Memory B cell (primary cell): ENCODE measurements at regions not wholly inside any gene's neighbourhood (a gene's known extent, or its start where the extent isn't known, plus 50 kb on each side); places are given as distances from the start of the nearest gene placed in this dataset.

Experiments used
- ATAC-seq: fragments of 150-1000 bp; cut with Tn5 transposase; 2 replicates; pipeline ENCODE4 v1.10.0; 2021; ENCODE audit warnings: low read depth, mild to moderate bottlenecking, moderate library complexity
- DNase-seq, 2 donors: peaks; one replicate each; pipeline ENCODE4 v3.0.0; 2022; ENCODE audit warnings: low spot score in 2 of 2
- H3K27ac Mint-ChIP-seq: one replicate; pipeline ENCODE4 v1.8.0; 2022; ENCODE audit warnings: mild to moderate bottlenecking, moderate library complexity, mixed read lengths
- H3K27me3 Mint-ChIP-seq: one replicate; pipeline ENCODE4 v1.8.0; 2022; ENCODE audit warnings: mixed read lengths
- H3K36me3 Mint-ChIP-seq: one replicate; pipeline ENCODE4 v1.8.0; 2022; ENCODE audit warnings: mild to moderate bottlenecking, mixed read lengths
- H3K4me1 Mint-ChIP-seq: one replicate; pipeline ENCODE4 v1.8.0; 2022; ENCODE audit warnings: mixed read lengths
- H3K4me3 Mint-ChIP-seq: one replicate; pipeline ENCODE4 v1.8.0; 2022; ENCODE audit warnings: mild to moderate bottlenecking, moderate library complexity, mixed read lengths
- H3K9me3 Mint-ChIP-seq: one replicate; pipeline ENCODE4 v1.8.0; 2022; ENCODE audit warnings: mixed read lengths

- Mint-ChIP-seq H3K27ac (no peak overlapping the region), H3K9me3 (no peaks in the 10 kb centered on the region), H3K36me3 (no peaks in the 10 kb centered on the region), H3K4me1 (no peaks in the 10 kb centered on the region), H3K4me3 (no peak overlapping the region), H3K27me3 (peaks cover 3% of the 10 kb centered on the region)
- ATAC-seq (no peak), DNase-seq (no peak)
These were observed 195.0 kb upstream of the FOXD3 start for GRCh38 chr1:63127376-63127775.

DNA sequence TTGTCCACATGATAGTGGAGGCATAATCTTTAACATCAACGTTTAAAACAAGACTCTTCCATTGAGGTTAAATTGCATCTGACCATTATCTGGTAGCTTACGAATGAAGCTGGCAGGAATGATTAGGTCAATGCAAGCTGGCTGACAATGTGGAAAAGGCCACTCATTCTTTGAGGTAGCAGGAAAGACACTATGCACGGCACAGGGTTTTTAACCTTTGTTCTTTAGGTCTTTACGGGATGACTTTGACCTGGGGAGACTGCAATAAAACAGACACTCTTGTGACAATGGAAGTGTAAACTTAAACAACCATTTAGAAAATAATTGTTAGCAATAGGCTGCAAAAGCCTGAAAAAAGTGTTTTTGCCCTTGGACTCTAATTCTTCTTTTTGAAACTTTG lies 193.8 kb upstream of the FOXD3 start:
- H3K4me3 Mint-ChIP-seq: no peak overlapping the region
- DNase-seq (no peak), ATAC-seq (no peak)
- peaks cover 4% of the 10 kb centered on the region for H3K27me3 Mint-ChIP-seq
- H3K36me3 Mint-ChIP-seq: no peaks in the 10 kb centered on the region
- no peaks in the 10 kb centered on the region for H3K9me3 Mint-ChIP-seq
- H3K4me1 Mint-ChIP-seq: no peaks in the 10 kb centered on the region
- H3K27ac Mint-ChIP-seq: no peak overlapping the region

DNA sequence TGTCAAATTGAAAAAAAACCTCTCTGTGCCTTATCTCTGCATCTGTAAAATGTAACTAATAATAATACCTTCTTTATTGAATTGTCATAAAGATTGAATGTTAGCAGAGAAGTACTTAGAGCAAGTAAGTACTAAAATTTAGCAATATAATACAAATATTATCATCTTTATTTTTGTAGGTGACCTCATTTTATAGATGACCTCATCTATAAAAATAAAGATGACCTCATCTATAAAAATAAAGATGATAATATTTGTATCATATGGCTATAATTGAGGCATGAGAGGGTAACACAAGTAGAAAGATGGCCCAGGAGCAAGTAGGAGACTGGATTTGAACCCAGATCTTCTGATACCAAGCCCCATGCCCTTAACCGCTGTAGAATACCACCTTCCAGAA lies 193.2 kb upstream of the FOXD3 start:
- no peak for ATAC-seq

DNA sequence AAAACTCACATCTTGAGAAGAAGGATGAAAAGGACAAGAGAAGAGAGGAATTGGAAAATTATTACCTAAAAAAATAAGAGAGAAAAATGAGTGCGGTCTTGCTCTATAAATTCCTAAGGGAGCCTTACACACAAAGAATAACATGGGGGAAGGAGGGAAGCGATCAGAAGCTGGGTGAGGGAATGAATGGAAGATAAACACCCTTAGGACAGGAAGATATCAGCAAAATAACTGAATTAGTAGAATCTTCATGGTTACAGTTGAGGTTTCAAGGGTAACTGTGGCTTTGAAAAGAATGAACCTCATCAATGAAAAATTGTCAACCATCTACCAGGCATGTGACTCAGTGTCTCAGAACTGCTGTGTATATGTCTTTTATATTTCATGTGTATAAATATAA lies 192.5 kb upstream of the FOXD3 start:
- no peaks in the 10 kb centered on the region for H3K36me3 Mint-ChIP-seq
- no peak overlapping the region for H3K27ac Mint-ChIP-seq
- H3K9me3 Mint-ChIP-seq: no peaks in the 10 kb centered on the region
- DNase-seq (no peak), ATAC-seq (no peak)
- no peak overlapping the region for H3K4me3 Mint-ChIP-seq
- no peaks in the 10 kb centered on the region for H3K4me1 Mint-ChIP-seq
- peaks cover 4% of the 10 kb centered on the region for H3K27me3 Mint-ChIP-seq

More for the DNA sequence above, 193.2 kb upstream of the FOXD3 start:
- no peak overlapping the region for H3K4me3 Mint-ChIP-seq
- H3K4me1 Mint-ChIP-seq: no peaks in the 10 kb centered on the region
- H3K36me3 Mint-ChIP-seq: no peaks in the 10 kb centered on the region
- no peak overlapping the region for H3K27ac Mint-ChIP-seq
- DNase-seq: no peak
- peaks cover 4% of the 10 kb centered on the region for H3K27me3 Mint-ChIP-seq
- H3K9me3 Mint-ChIP-seq: no peaks in the 10 kb centered on the region

- no peak overlapping the region for H3K27ac Mint-ChIP-seq
- no peaks in the 10 kb centered on the region for H3K36me3 Mint-ChIP-seq
- no peak for DNase-seq
- no peak overlapping the region for H3K4me3 Mint-ChIP-seq
- H3K4me1 Mint-ChIP-seq: no peaks in the 10 kb centered on the region
- peaks cover 7% of the 10 kb centered on the region for H3K27me3 Mint-ChIP-seq
- H3K9me3 Mint-ChIP-seq: no peaks in the 10 kb centered on the region
- no peak for ATAC-seq
These were observed 187.7 kb upstream of the FOXD3 start for GRCh38 chr1:63134501-63135173.

GRCh38 chr1:63135174-63135512 lies 187.2 kb upstream of the FOXD3 start:
- peaks cover 10% of the 10 kb centered on the region for H3K27me3 Mint-ChIP-seq
- H3K27ac Mint-ChIP-seq: no peak overlapping the region
- no peak overlapping the region for H3K4me3 Mint-ChIP-seq
- H3K9me3 Mint-ChIP-seq: peaks cover 2% of the 10 kb centered on the region
- ATAC-seq: no peak
- H3K36me3 Mint-ChIP-seq: no peaks in the 10 kb centered on the region
- DNase-seq: no peak
- no peaks in the 10 kb centered on the region for H3K4me1 Mint-ChIP-seq

DNA sequence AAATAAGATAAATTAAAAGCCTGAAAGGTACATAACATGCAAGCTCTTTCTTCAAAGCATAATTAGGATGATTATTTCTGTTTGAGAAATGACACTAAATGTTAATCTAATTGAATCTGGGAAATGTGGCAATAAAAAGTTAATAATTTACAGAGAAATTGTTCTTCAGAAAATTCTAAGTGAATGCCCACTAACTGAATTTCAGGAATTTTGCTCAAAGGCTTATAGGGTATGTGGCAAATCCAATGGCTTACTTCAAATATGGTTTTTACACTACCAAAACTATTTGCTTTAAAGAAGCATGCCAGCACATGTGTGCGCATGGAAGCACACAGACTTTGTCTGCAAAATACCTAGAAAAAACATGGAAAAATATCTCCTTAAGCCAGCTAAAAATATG lies 186.6 kb upstream of the FOXD3 start:
- no peak overlapping the region for H3K4me3 Mint-ChIP-seq
- peaks cover 2% of the 10 kb centered on the region for H3K9me3 Mint-ChIP-seq

DNA sequence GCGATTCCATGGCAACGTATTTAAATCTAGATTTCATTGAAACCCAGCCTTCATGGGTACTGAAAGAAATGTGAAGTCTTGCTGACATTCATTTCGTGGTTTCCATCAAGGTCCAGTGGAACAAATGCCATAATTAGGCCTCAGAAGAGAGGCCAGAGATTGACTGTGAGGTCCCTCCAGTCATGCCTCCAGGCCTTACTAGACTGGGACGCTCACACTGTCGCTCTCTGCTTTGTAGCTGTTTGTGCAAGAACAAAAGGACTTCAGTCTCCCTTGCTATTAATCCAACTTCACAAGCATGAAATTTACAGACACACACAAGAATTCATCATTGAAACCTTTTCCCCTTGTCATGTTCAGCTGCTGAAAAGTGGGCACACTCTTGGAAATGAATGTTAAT lies 180.4 kb upstream of the FOXD3 start:
- peaks cover 8% of the 10 kb centered on the region for H3K27me3 Mint-ChIP-seq
- no peak overlapping the region for H3K4me3 Mint-ChIP-seq
- peaks cover 2% of the 10 kb centered on the region for H3K9me3 Mint-ChIP-seq
- ATAC-seq: no peak
- no peaks in the 10 kb centered on the region for H3K4me1 Mint-ChIP-seq
- no peak for DNase-seq
- no peaks in the 10 kb centered on the region for H3K36me3 Mint-ChIP-seq
- no peak overlapping the region for H3K27ac Mint-ChIP-seq

More for the DNA sequence above, 186.6 kb upstream of the FOXD3 start:
- H3K4me1 Mint-ChIP-seq: no peaks in the 10 kb centered on the region
- no peak for ATAC-seq
- peaks cover 10% of the 10 kb centered on the region for H3K27me3 Mint-ChIP-seq
- H3K36me3 Mint-ChIP-seq: no peaks in the 10 kb centered on the region
- DNase-seq: no peak
- no peak overlapping the region for H3K27ac Mint-ChIP-seq

DNA sequence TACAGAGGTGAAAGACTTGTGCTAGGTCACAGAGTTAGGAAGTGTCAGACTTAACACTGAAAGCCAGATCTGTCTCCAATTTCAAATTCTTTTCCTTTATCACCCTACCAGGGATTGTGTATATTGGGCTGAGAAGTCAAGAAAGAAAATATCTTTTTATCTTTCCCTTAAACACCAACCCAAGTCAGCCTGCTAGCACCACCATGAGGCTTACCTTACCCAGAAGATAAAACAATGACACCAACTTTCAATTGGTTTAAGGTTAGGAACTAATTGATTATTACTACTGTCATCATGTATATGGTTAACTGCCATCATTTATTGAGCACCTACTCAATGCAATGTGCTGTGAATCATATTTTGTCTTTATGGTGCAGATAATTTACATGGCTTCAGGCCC lies 178.9 kb upstream of the FOXD3 start:
- Mint-ChIP-seq H3K36me3 (no peaks in the 10 kb centered on the region), H3K4me1 (no peaks in the 10 kb centered on the region), H3K9me3 (peaks cover 2% of the 10 kb centered on the region), H3K27me3 (peaks cover 5% of the 10 kb centered on the region), H3K4me3 (no peak overlapping the region), H3K27ac (no peak overlapping the region)
- no peak for DNase-seq
- no peak for ATAC-seq

- no peak overlapping the region for H3K27ac Mint-ChIP-seq
- H3K4me3 Mint-ChIP-seq: no peak overlapping the region
- H3K27me3 Mint-ChIP-seq: peaks cover 11% of the 10 kb centered on the region
- H3K9me3 Mint-ChIP-seq: peaks cover 1% of the 10 kb centered on the region
- H3K4me1 Mint-ChIP-seq: no peaks in the 10 kb centered on the region
- DNase-seq (no peak), ATAC-seq (no peak)
- H3K36me3 Mint-ChIP-seq: no peaks in the 10 kb centered on the region
These were observed 174.6 kb upstream of the FOXD3 start for GRCh38 chr1:63147783-63148182.

- no peak for ATAC-seq
- peaks cover 13% of the 10 kb centered on the region for H3K27me3 Mint-ChIP-seq
- no peak for DNase-seq
These were observed 173.3 kb upstream of the FOXD3 start for GRCh38 chr1:63148825-63149645.

GRCh38 chr1:63152572-63152971 lies 169.8 kb upstream of the FOXD3 start:
- no peaks in the 10 kb centered on the region for H3K36me3 Mint-ChIP-seq
- H3K9me3 Mint-ChIP-seq: peaks cover 1% of the 10 kb centered on the region
- no peak for DNase-seq
- no peaks in the 10 kb centered on the region for H3K4me1 Mint-ChIP-seq
- no peak overlapping the region for H3K27ac Mint-ChIP-seq
- no peak overlapping the region for H3K4me3 Mint-ChIP-seq
- ATAC-seq: no peak
- H3K27me3 Mint-ChIP-seq: peaks cover 15% of the 10 kb centered on the region

More at GRCh38 chr1:63148825-63149645, 173.3 kb upstream of the FOXD3 start:
- no peak overlapping the region for H3K27ac Mint-ChIP-seq
- no peak overlapping the region for H3K4me3 Mint-ChIP-seq
- peaks cover 1% of the 10 kb centered on the region for H3K9me3 Mint-ChIP-seq
- no peaks in the 10 kb centered on the region for H3K4me1 Mint-ChIP-seq
- H3K36me3 Mint-ChIP-seq: no peaks in the 10 kb centered on the region

GRCh38 chr1:63155437-63155836 lies 166.9 kb upstream of the FOXD3 start:
- Mint-ChIP-seq H3K36me3 (no peaks in the 10 kb centered on the region), H3K9me3 (peaks cover 1% of the 10 kb centered on the region), H3K4me3 (no peak overlapping the region), H3K4me1 (no peaks in the 10 kb centered on the region), H3K27me3 (peaks cover 21% of the 10 kb centered on the region), H3K27ac (no peak overlapping the region)
- no peak for DNase-seq
- ATAC-seq: no peak

DNA sequence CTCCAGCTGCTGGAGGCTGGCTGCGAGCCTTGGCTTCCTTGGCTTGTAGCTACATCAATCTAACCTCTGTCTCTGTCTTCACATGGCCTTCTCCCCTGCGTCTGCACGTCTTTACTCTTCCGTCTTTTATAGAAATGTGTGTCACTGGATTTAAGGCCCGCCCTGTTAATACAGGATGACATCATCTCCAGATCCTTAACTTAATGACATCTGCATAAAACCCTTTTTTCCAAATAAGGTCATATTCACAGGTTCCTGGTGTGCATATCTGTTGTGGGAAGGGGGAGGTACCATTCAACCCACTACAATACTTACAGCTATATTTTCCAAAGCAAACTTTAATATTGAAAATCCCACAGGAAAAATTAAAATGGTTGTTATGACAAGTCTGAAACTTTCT lies 165.3 kb upstream of the FOXD3 start:
- no peaks in the 10 kb centered on the region for H3K9me3 Mint-ChIP-seq
- H3K36me3 Mint-ChIP-seq: no peaks in the 10 kb centered on the region
- H3K4me3 Mint-ChIP-seq: no peak overlapping the region
- DNase-seq: no peak
- peaks cover 14% of the 10 kb centered on the region for H3K27me3 Mint-ChIP-seq
- no peaks in the 10 kb centered on the region for H3K4me1 Mint-ChIP-seq
- ATAC-seq: no peak
- no peak overlapping the region for H3K27ac Mint-ChIP-seq

DNA sequence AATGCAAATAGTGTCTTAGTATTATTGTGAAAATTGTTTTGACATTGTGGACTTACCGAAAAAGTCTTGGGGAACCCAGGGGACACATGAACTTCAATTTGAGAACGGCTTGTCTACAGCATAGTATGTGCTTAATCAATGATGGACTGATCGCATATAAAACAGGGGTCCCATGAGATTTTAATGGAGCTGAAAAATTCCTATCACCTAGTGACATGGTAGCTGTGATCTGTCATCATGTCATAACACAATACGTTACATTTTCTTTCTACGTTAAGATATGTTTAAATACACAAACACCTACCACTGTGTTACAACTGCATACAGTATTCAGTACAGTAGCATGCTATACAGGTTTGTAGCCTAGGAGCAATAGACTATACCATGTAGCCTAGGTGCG lies 153.3 kb upstream of the FOXD3 start:
- Mint-ChIP-seq H3K27me3 (peaks cover 4% of the 10 kb centered on the region), H3K4me3 (no peak overlapping the region), H3K9me3 (no peaks in the 10 kb centered on the region), H3K27ac (no peak overlapping the region), H3K36me3 (no peaks in the 10 kb centered on the region), H3K4me1 (no peaks in the 10 kb centered on the region)
- ATAC-seq (no peak), DNase-seq (no peak)
